Neural progenitor cell (in vitro differentiated cells): ENCODE measurements at regions not wholly inside any gene's neighbourhood (a gene's known extent, or its start where the extent isn't known, plus 50 kb on each side); places are given as distances from the start of the nearest gene placed in this dataset.
"Not testable (repeated sequence)": the region's sequence is repeated elsewhere in the genome, so short reads cannot be mapped to it uniquely, and the experiment has no call there.

Experiments
- CTCF ChIP-seq: fragments of 200-600 bp; sonication (generic); IDR thresholded peaks from 2 replicates; pipeline ENCODE4 v1.5.1; 2017; ENCODE audit warnings: antibody characterized with exemption, mild to moderate bottlenecking
- EZH2 ChIP-seq: fragments of 200-600 bp; sonication (generic); IDR thresholded peaks from 2 replicates; pipeline ENCODE4 v1.6.1; 2017; ENCODE audit warnings: antibody characterized with exemption, mild to moderate bottlenecking, moderate library complexity

GRCh38 chr5:177892357-177892665 is 103.7 kb downstream of the PROP1 start:
- not testable (repeated sequence) for TF ChIP-seq CTCF, EZH2
